Peyer's patch (tissue), 4 donors: ENCODE measurements at regions not wholly inside any gene's neighbourhood (a gene's known extent, or its start where the extent isn't known, plus 50 kb on each side); places are given as distances from the start of the nearest gene placed in this dataset.

Source experiments
- DNase-seq, 3 donors: peaks; one replicate each; pipeline ENCODE4 v3.0.0-alpha.2; 2017 to 2019
- H3K27ac ChIP-seq, 4 donors: fragments of 200-600 bp; sonication (generic); one replicate each; pipeline ENCODE4 v1.5.1; 2016 to 2019
- H3K27me3 ChIP-seq, 2 donors: fragments of 200-600 bp; sonication (generic); one replicate each; pipeline ENCODE4 v1.5.1; 2019
- H3K36me3 ChIP-seq, 3 donors: fragments of 200-600 bp; sonication (generic); one replicate each; pipeline ENCODE4 v1.5.1; 2016 to 2019
- H3K4me1 ChIP-seq, 4 donors: fragments of 200-600 bp; sonication (generic); one replicate each; pipeline ENCODE4 v1.5.1; 2016 to 2019
- H3K4me3 ChIP-seq, 4 donors: fragments of 200-600 bp; sonication (generic); 1 replicate in 3 of 4; 2 replicates in 1 of 4; pipeline ENCODE4 v1.5.1; 2016 to 2019; ENCODE audit warnings: mild to moderate bottlenecking in 1 of 4
- H3K9me3 ChIP-seq, 4 donors: fragments of 200-600 bp; sonication (generic); one replicate each; pipeline ENCODE4 v1.5.1; 2016 to 2019; ENCODE audit warnings: mild to moderate bottlenecking in 1 of 4
- POLR2A ChIP-seq, 2 donors: fragments of 450-650 bp; IDR thresholded peaks; one replicate each; pipeline ENCODE4 v1.5.1; 2017; ENCODE audit warnings: antibody characterized with exemption in 2 of 2, mild to moderate bottlenecking in 2 of 2, moderate library complexity in 2 of 2
- TF ChIP-seq, protein P1 (sequence below), 6 experiments: fragments of 450-650 bp in 4 of 6; fragments of 200-600 bp in 2 of 6; sonication (generic) in 1 of 6; IDR thresholded peaks; one replicate each; pipeline ENCODE4 v1.5.1; 2017 to 2019; ENCODE audit warnings: antibody characterized with exemption in 6 of 6, mild to moderate bottlenecking in 3 of 6, moderate library complexity in 1 of 6

DNA sequence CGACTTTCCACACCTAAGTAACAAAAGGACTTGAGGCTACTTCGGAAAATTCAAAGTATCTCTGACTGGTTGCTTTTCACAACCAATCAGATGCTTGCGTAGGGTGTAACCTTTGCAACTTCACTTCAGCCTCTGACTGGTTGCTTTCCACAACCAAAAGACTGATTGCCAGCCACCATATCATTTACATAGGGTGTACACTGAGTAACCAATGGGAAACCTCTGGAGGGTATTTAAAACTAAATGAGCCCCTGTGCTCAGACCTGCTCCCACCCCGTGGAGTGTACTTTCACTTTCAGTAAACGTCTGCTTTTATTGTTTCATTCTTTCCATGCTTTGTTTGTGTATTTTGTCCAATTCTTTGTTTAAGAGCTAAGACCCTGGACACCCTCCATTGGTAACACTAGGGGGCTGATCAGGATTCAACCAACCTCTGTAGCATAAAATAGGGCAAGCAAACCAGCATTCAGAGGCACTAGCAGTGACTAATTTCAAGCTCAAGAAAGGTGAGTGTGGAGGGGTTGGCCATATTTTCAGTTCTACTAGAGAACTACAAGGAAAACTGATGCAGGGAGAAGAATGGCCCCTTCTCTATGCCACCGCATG is 390.8 kb downstream of the POM121L12 start:
- TF ChIP-seq POLR2A (IDR thresholded peaks at IDR 0.05): no peak
- TF ChIP-seq, protein P1, sequence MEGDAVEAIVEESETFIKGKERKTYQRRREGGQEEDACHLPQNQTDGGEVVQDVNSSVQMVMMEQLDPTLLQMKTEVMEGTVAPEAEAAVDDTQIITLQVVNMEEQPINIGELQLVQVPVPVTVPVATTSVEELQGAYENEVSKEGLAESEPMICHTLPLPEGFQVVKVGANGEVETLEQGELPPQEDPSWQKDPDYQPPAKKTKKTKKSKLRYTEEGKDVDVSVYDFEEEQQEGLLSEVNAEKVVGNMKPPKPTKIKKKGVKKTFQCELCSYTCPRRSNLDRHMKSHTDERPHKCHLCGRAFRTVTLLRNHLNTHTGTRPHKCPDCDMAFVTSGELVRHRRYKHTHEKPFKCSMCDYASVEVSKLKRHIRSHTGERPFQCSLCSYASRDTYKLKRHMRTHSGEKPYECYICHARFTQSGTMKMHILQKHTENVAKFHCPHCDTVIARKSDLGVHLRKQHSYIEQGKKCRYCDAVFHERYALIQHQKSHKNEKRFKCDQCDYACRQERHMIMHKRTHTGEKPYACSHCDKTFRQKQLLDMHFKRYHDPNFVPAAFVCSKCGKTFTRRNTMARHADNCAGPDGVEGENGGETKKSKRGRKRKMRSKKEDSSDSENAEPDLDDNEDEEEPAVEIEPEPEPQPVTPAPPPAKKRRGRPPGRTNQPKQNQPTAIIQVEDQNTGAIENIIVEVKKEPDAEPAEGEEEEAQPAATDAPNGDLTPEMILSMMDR (IDR thresholded peaks at IDR 0.05): no peak

DNA sequence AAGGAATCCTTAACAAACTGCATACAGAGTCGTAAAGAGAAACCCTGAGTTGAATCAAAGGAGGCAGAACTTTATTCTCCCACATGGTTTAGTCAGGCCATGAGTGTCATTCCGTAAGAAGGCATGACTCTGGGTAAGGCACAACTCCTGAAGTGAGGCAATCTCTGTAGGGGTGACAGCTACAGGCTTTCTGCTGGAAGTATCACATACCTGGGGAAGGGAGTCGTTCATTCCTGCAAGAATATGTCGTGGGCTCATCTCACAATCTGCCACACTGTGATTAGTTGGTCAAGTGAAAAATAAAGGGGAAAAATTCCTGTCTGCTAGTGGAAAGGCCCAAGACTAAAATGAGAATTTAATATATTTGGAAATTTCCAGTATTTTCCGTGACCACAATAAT is 392.6 kb downstream of the POM121L12 start:
- Histone ChIP-seq H3K9me3 (peaks cover 0 to 5% (median 0%) of the 10 kb centered on the region in 4 donors), H3K36me3 (no peaks in the 10 kb centered on the region), H3K27me3 (no peaks in the 10 kb centered on the region), H3K27ac (no peak overlapping the region), H3K4me3 (no peak overlapping the region), H3K4me1 (no peaks in the 10 kb centered on the region)
- no peak for DNase-seq
- TF ChIP-seq POLR2A (IDR thresholded peaks at IDR 0.05): no peak
- TF ChIP-seq, protein P1 (IDR thresholded peaks at IDR 0.05): no peak

More for the DNA sequence above, 390.8 kb downstream of the POM121L12 start:
- peaks cover 0 to 5% (median 0%) of the 10 kb centered on the region in 4 donors for H3K9me3 ChIP-seq
- DNase-seq: no peak
- no peaks in the 10 kb centered on the region for H3K4me1 ChIP-seq
- H3K27ac ChIP-seq: no peak overlapping the region
- no peak overlapping the region for H3K4me3 ChIP-seq
- no peaks in the 10 kb centered on the region for H3K27me3 ChIP-seq
- H3K36me3 ChIP-seq: no peaks in the 10 kb centered on the region

DNA sequence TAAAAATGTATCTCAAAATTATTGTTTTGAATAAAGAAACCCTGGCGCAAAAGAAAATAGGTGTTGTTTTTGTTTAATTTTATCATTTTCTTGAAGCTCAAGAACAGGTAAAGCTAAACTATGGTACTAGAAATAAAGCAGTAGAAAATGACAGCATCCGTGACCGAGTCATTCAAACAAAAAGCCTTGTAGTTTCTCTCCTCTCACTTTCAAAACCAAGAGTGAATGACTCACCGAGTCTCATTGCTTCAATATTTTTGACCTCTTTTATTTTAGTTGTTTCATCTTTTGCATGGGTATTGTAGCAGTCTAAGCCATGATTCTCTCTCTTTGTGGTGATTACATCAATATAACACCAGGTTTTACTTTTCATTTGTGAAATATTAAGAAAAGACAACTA is 396.5 kb downstream of the POM121L12 start:
- Histone ChIP-seq H3K4me3 (no peak overlapping the region), H3K36me3 (no peaks in the 10 kb centered on the region), H3K27ac (no peak overlapping the region), H3K9me3 (no peaks in the 10 kb centered on the region), H3K4me1 (no peaks in the 10 kb centered on the region), H3K27me3 (no peaks in the 10 kb centered on the region)
- TF ChIP-seq, protein P1 (IDR thresholded peaks at IDR 0.05): no peak
- TF ChIP-seq POLR2A (IDR thresholded peaks at IDR 0.05): no peak
- no peak for DNase-seq

DNA sequence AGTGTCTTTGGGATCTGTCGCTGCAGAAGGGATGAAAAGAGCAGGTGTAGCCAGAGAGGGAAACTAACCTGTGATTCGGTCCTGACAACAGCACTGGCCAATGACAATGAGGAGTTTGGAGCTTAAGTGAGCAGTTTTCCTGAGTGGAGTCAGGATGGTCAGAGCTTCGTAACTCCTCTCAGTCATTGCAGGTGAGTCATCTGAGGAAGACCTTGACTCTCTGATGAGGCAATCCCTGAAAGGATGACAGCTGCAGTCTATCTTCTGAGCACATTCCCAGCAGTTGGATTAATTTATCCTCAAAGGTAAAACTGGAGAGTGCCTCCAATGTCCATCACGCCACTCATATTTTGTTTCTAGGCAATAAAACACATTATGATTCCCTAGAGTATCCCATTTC is 401.9 kb downstream of the POM121L12 start:
- no peaks in the 10 kb centered on the region for H3K9me3 ChIP-seq
- H3K4me1 ChIP-seq: no peaks in the 10 kb centered on the region
- H3K4me3 ChIP-seq: no peak overlapping the region
- no peaks in the 10 kb centered on the region for H3K36me3 ChIP-seq
- no peaks in the 10 kb centered on the region for H3K27me3 ChIP-seq
- H3K27ac ChIP-seq: no peak overlapping the region
- TF ChIP-seq, protein P1 (IDR thresholded peaks at IDR 0.05): no peak
- no peak for DNase-seq

DNA sequence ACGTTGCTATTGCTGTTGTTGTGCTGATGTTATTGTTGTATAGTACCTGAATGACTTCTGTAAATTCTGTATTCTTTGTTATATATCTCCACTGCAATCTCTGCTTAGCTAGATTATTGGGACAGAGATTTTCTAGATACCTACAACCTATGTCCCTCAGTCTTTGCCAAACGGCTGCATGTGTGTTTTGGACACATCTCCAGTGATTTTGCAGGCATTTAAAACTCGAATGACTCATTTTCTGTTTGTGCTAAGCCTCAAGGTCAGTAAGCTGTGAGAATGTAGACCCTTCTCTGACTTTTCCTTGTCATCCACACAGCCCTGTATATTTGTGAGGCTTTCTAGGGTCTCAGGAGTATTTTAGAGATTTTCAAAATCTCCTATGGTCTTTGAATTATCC is 410.7 kb downstream of the POM121L12 start:
- Histone ChIP-seq H3K4me3 (no peak overlapping the region), H3K36me3 (no peaks in the 10 kb centered on the region), H3K9me3 (no peaks in the 10 kb centered on the region), H3K4me1 (no peaks in the 10 kb centered on the region), H3K27ac (no peak overlapping the region), H3K27me3 (no peaks in the 10 kb centered on the region)
- DNase-seq: no peak
- TF ChIP-seq POLR2A (IDR thresholded peaks at IDR 0.05): no peak
- TF ChIP-seq, protein P1 (IDR thresholded peaks at IDR 0.05): no peak

DNA sequence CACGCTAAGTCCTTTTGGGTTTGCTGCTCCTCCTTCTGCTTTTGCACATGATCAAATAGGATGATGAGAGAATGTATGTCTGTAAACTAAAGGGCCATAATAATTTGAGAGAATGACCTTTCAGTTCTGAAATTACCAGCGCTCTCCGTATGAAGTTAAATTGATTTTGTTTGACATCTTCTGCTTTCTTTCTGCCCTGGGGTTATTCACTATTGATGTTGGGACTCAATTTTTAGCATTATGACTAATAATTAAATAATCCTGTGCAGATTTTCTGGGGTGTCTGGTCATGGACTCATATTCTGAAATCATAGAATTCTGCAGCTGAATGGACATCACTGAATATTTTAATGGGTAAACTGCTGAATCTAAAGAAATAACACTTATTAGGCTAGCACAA is 423.2 kb downstream of the POM121L12 start:
- Histone ChIP-seq H3K4me1 (no peaks in the 10 kb centered on the region), H3K4me3 (no peak overlapping the region), H3K36me3 (no peaks in the 10 kb centered on the region), H3K27ac (no peak overlapping the region), H3K27me3 (no peaks in the 10 kb centered on the region), H3K9me3 (no peaks in the 10 kb centered on the region)
- no peak for TF ChIP-seq POLR2A (IDR thresholded peaks at IDR 0.05)
- TF ChIP-seq, protein P1 (IDR thresholded peaks at IDR 0.05): no peak
- no peak for DNase-seq
